Breast epithelium (tissue), 4 donors: ENCODE measurements at regions not wholly inside any gene's neighbourhood (a gene's known extent, or its start where the extent isn't known, plus 50 kb on each side); places are given as distances from the start of the nearest gene placed in this dataset.

Experiments
- DNase-seq, 2 donors: peaks; one replicate each; pipeline ENCODE4 v3.0.0-alpha.2; 2019; ENCODE audit warnings: low spot score in 2 of 2
- H3K27ac ChIP-seq, 2 donors: fragments of 200-600 bp; sonication (generic) in 1 of 2; one replicate each; pipeline ENCODE4 v1.5.1; 2016 to 2019; ENCODE audit warnings: mild to moderate bottlenecking in 1 of 2
- H3K27me3 ChIP-seq, 2 donors: fragments of 200-600 bp; sonication (generic) in 1 of 2; one replicate each; pipeline versions ENCODE4 v1.5.1 to v1.6.0; 2017 to 2019; ENCODE audit warnings: control low read depth in 1 of 2, mild to moderate bottlenecking in 1 of 2
- H3K36me3 ChIP-seq: fragments of 200-600 bp; one replicate; pipeline ENCODE4 v1.5.1; 2019
- H3K4me1 ChIP-seq, 2 donors: fragments of 200-600 bp; sonication (generic); one replicate each; pipeline ENCODE4 v1.5.1; 2016 to 2019; ENCODE audit warnings: control low read depth in 1 of 2
- H3K4me3 ChIP-seq, 3 donors: fragments of 200-600 bp; sonication (generic); 1 replicate in 2 of 3; 2 replicates in 1 of 3; pipeline ENCODE4 v1.5.1; 2016 to 2019; ENCODE audit warnings: mild to moderate bottlenecking in 3 of 3, moderate library complexity in 2 of 3
- H3K9me3 ChIP-seq, 2 donors: fragments of 200-600 bp; sonication (generic) in 1 of 2; one replicate each; pipeline ENCODE4 v1.5.1; 2016 to 2019; ENCODE audit warnings: control low read depth in 1 of 2
- CTCF ChIP-seq, 3 donors: fragments of 450-650 bp; IDR thresholded peaks; one replicate each; pipeline ENCODE4 v1.5.1; 2016 to 2017; ENCODE audit warnings: antibody characterized with exemption in 3 of 3, mild to moderate bottlenecking in 3 of 3, moderate library complexity in 3 of 3
- POLR2A ChIP-seq: fragments of 450-650 bp; IDR thresholded peaks from one replicate; pipeline ENCODE4 v1.6.1; 2016; ENCODE audit warnings: antibody characterized with exemption, mild to moderate bottlenecking, moderate library complexity
- POLR2AphosphoS5 ChIP-seq, 3 donors: sonication (generic); formaldehyde crosslinking; IDR thresholded peaks; one replicate each; pipeline ENCODE4 v1.6.1; 2017; ENCODE audit warnings: antibody characterized with exemption in 3 of 3
- intact Hi-C: fragments of 100-400 bp; cut with DNase I; formaldehyde crosslinking; loops from one replicate; pipeline ENCODE4 v1.15.1; 2023; ENCODE audit warnings: low total_unique reads

GRCh38 chr9:99300603-99301002 is 78.5 kb downstream of the SEC61B start:
- no peak for DNase-seq
- intact Hi-C loops = no loop called here
- TF ChIP-seq POLR2AphosphoS5 (IDR thresholded peaks at IDR 0.05) (no peak), POLR2A (no peak), CTCF (IDR thresholded peaks at IDR 0.05) (no peak)
- no peaks in the 10 kb centered on the region for H3K4me1 ChIP-seq
- no peaks in the 10 kb centered on the region for H3K27me3 ChIP-seq
- no peak overlapping the region for H3K27ac ChIP-seq
- no peaks in the 10 kb centered on the region for H3K9me3 ChIP-seq
- H3K4me3 ChIP-seq = no peak overlapping the region
- no peaks in the 10 kb centered on the region for H3K36me3 ChIP-seq

- intact Hi-C loops = no loop called here
- TF ChIP-seq POLR2AphosphoS5 (IDR thresholded peaks at IDR 0.05) (no peak), CTCF (IDR thresholded peaks at IDR 0.05) (no peak), POLR2A (no peak)
Observed at GRCh38 chr9:99303177-99303576, 81.1 kb downstream of the SEC61B start.

GRCh38 chr9:99305124-99305523 is 83.0 kb downstream of the SEC61B start:
- TF ChIP-seq CTCF (IDR thresholded peaks at IDR 0.05) (no peak), POLR2AphosphoS5 (IDR thresholded peaks at IDR 0.05) (no peak), POLR2A (no peak)
- Histone ChIP-seq H3K27ac (no peak overlapping the region), H3K27me3 (no peaks in the 10 kb centered on the region), H3K36me3 (no peaks in the 10 kb centered on the region), H3K4me1 (no peaks in the 10 kb centered on the region), H3K9me3 (no peaks in the 10 kb centered on the region), H3K4me3 (no peak overlapping the region)
- DNase-seq = no peak
- intact Hi-C loops = no loop called here

More at GRCh38 chr9:99303177-99303576, 81.1 kb downstream of the SEC61B start:
- no peaks in the 10 kb centered on the region for H3K4me1 ChIP-seq
- H3K9me3 ChIP-seq = no peaks in the 10 kb centered on the region
- H3K36me3 ChIP-seq = no peaks in the 10 kb centered on the region
- no peak overlapping the region for H3K27ac ChIP-seq
- H3K27me3 ChIP-seq = no peaks in the 10 kb centered on the region
- no peak for DNase-seq
- no peak overlapping the region for H3K4me3 ChIP-seq

GRCh38 chr9:99305820-99306811 is 84.0 kb downstream of the SEC61B start:
- Histone ChIP-seq H3K9me3 (no peaks in the 10 kb centered on the region), H3K4me3 (no peak overlapping the region), H3K4me1 (no peaks in the 10 kb centered on the region), H3K36me3 (no peaks in the 10 kb centered on the region), H3K27ac (no peak overlapping the region), H3K27me3 (no peaks in the 10 kb centered on the region)
- DNase-seq = no peak
- TF ChIP-seq POLR2A (no peak), CTCF (IDR thresholded peaks at IDR 0.05) (no peak), POLR2AphosphoS5 (IDR thresholded peaks at IDR 0.05) (no peak)
- intact Hi-C loops = no loop called here

GRCh38 chr9:99307851-99308250 is 85.8 kb downstream of the SEC61B start:
- Histone ChIP-seq H3K4me1 (no peaks in the 10 kb centered on the region), H3K9me3 (no peaks in the 10 kb centered on the region), H3K4me3 (no peak overlapping the region), H3K27me3 (no peaks in the 10 kb centered on the region), H3K27ac (no peak overlapping the region), H3K36me3 (no peaks in the 10 kb centered on the region)
- DNase-seq = no peak
- TF ChIP-seq CTCF (IDR thresholded peaks at IDR 0.05) (no peak), POLR2A (no peak), POLR2AphosphoS5 (IDR thresholded peaks at IDR 0.05) (no peak)
- intact Hi-C loops = no loop called here
